ENCODE measurements at regions not wholly inside any gene's neighbourhood (a gene's known extent, or its start where the extent isn't known, plus 50 kb on each side); places are given as distances from the start of the nearest gene placed in this dataset.

DNA sequence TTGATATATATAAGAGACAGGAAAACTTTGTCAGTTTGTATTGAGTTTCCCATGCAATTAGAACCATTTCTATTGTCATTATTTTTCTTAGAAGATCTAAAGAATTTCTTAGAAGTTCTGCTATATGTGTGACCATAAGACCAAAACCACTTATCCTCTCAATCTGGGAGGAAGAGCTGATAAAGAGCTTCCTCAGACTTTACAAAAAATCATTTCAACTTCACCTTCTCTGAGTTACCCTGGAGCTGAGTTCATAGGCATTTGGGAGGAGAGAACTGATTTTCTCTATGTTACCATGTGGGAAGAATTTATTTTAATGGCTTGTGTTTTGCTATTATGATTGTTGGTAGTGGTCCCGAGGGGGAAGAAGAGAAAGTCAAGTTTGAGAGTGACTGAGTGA is 329.3 kb downstream of the GPD2 start:
- no peak overlapping the region for H3K4me3 ChIP-seq (ENCODE audit: low read length)
- H4K20me1 ChIP-seq (ENCODE audit: insufficient read depth) = no peaks in the 10 kb centered on the region
- TF ChIP-seq RAD21 (conservative IDR thresholded peaks at IDR 0.05) (no peak), MXI1 (conservative IDR thresholded peaks at IDR 0.05; ENCODE audit: poor library complexity, severe bottlenecking) (no peak), EP300 (conservative IDR thresholded peaks at IDR 0.05; ENCODE audit: poor library complexity, severe bottlenecking) (no peak), POLR2AphosphoS5 (IDR thresholded peaks at IDR 0.05) (no peak), TAF1 (IDR thresholded peaks at IDR 0.05; ENCODE audit: low read depth) (no peak), SMC3 (conservative IDR thresholded peaks at IDR 0.05; ENCODE audit: poor library complexity) (no peak), CTCF (IDR thresholded peaks at IDR 0.05; ENCODE audit: poor library complexity, severe bottlenecking) (no peak), EZH2 (IDR thresholded peaks at IDR 0.05; ENCODE audit: borderline replicate concordance, insufficient read depth, low read length, poor library complexity, severe bottlenecking) (no peak)
- TF ChIP-seq, protein P1, sequence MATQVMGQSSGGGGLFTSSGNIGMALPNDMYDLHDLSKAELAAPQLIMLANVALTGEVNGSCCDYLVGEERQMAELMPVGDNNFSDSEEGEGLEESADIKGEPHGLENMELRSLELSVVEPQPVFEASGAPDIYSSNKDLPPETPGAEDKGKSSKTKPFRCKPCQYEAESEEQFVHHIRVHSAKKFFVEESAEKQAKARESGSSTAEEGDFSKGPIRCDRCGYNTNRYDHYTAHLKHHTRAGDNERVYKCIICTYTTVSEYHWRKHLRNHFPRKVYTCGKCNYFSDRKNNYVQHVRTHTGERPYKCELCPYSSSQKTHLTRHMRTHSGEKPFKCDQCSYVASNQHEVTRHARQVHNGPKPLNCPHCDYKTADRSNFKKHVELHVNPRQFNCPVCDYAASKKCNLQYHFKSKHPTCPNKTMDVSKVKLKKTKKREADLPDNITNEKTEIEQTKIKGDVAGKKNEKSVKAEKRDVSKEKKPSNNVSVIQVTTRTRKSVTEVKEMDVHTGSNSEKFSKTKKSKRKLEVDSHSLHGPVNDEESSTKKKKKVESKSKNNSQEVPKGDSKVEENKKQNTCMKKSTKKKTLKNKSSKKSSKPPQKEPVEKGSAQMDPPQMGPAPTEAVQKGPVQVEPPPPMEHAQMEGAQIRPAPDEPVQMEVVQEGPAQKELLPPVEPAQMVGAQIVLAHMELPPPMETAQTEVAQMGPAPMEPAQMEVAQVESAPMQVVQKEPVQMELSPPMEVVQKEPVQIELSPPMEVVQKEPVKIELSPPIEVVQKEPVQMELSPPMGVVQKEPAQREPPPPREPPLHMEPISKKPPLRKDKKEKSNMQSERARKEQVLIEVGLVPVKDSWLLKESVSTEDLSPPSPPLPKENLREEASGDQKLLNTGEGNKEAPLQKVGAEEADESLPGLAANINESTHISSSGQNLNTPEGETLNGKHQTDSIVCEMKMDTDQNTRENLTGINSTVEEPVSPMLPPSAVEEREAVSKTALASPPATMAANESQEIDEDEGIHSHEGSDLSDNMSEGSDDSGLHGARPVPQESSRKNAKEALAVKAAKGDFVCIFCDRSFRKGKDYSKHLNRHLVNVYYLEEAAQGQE (IDR thresholded peaks at IDR 0.05; ENCODE audit: borderline replicate concordance) = no peak
- H3K4me2 ChIP-seq (ENCODE audit: low read length) = no peak overlapping the region
- H3K36me3 ChIP-seq (ENCODE audit: insufficient read depth, low read length) = no peaks in the 10 kb centered on the region
- no peaks in the 10 kb centered on the region for H3K9me2 ChIP-seq (ENCODE audit: insufficient read depth, low read length)
- H3K9me3 ChIP-seq (ENCODE audit: low read length) = no peaks in the 10 kb centered on the region
- H3K9ac ChIP-seq (ENCODE audit: low read length) = no peak overlapping the region
- no peaks in the 10 kb centered on the region for H3F3A ChIP-seq (ENCODE audit: insufficient read depth, low read length, poor library complexity, severe bottlenecking)
- no peak overlapping the region for H3K27ac ChIP-seq (ENCODE audit: low read length)
- H3K79me2 ChIP-seq (replicated peaks; ENCODE audit: insufficient read depth, low read length) = no peaks in the 10 kb centered on the region
- H2AFZ ChIP-seq (ENCODE audit: low read depth, low read length) = no peak overlapping the region
- no peaks in the 10 kb centered on the region for H3K27me3 ChIP-seq (ENCODE audit: insufficient read depth, low read depth, low read length)

- Histone ChIP-seq H3F3A (ENCODE audit: insufficient read depth, low read length, poor library complexity, severe bottlenecking) (no peaks in the 10 kb centered on the region), H3K4me3 (ENCODE audit: low read length) (no peak overlapping the region), H3K9me2 (ENCODE audit: insufficient read depth, low read length) (no peaks in the 10 kb centered on the region), H3K27ac (ENCODE audit: low read length) (no peak overlapping the region), H3K4me2 (ENCODE audit: low read length) (no peak overlapping the region), H3K9me3 (ENCODE audit: low read length) (no peaks in the 10 kb centered on the region), H4K20me1 (ENCODE audit: insufficient read depth) (no peaks in the 10 kb centered on the region), H2AFZ (ENCODE audit: low read depth, low read length) (no peak overlapping the region), H3K27me3 (ENCODE audit: insufficient read depth, low read depth, low read length) (no peaks in the 10 kb centered on the region), H3K36me3 (ENCODE audit: insufficient read depth, low read length) (no peaks in the 10 kb centered on the region), H3K79me2 (replicated peaks; ENCODE audit: insufficient read depth, low read length) (no peaks in the 10 kb centered on the region), H3K9ac (ENCODE audit: low read length) (no peak overlapping the region)
- TF ChIP-seq EP300 (conservative IDR thresholded peaks at IDR 0.05; ENCODE audit: poor library complexity, severe bottlenecking) (no peak), RAD21 (conservative IDR thresholded peaks at IDR 0.05) (no peak), TAF1 (IDR thresholded peaks at IDR 0.05; ENCODE audit: low read depth) (no peak), CTCF (IDR thresholded peaks at IDR 0.05; ENCODE audit: poor library complexity, severe bottlenecking) (no peak), POLR2AphosphoS5 (IDR thresholded peaks at IDR 0.05) (no peak), EZH2 (IDR thresholded peaks at IDR 0.05; ENCODE audit: borderline replicate concordance, insufficient read depth, low read length, poor library complexity, severe bottlenecking) (no peak), SMC3 (conservative IDR thresholded peaks at IDR 0.05; ENCODE audit: poor library complexity) (no peak), MXI1 (conservative IDR thresholded peaks at IDR 0.05; ENCODE audit: poor library complexity, severe bottlenecking) (no peak)
- TF ChIP-seq, protein P1 (IDR thresholded peaks at IDR 0.05; ENCODE audit: borderline replicate concordance) = no peak
Observed at GRCh38 chr2:156769802-156770201, 333.6 kb downstream of the GPD2 start.
